GM12873 (cell line): ENCODE measurements at regions not wholly inside any gene's neighbourhood (a gene's known extent, or its start where the extent isn't known, plus 50 kb on each side); places are given as distances from the start of the nearest gene placed in this dataset.

Source experiments
- CTCF ChIP-seq: IDR thresholded peaks from 2 replicates; pipeline ENCODE4 v1.5.1; 2012; ENCODE audit warnings: low read depth, mild to moderate bottlenecking, moderate library complexity, low read length, control low read depth; ENCODE audit not compliant: insufficient read depth; ENCODE audit errors: missing control alignments

GRCh38 chr17:5913032-5913531 is 157.1 kb upstream of the WSCD1 start:
- no peak for TF ChIP-seq CTCF

GRCh38 chr17:5913641-5914040 is 156.5 kb upstream of the WSCD1 start:
- no peak for TF ChIP-seq CTCF

- TF ChIP-seq CTCF: no peak
Measured at GRCh38 chr17:5915337-5915736, 154.8 kb upstream of the WSCD1 start.

GRCh38 chr17:5919089-5919488 is 151.1 kb upstream of the WSCD1 start:
- TF ChIP-seq CTCF: no peak

GRCh38 chr17:5921512-5922282 is 148.5 kb upstream of the WSCD1 start:
- no peak for TF ChIP-seq CTCF

GRCh38 chr17:5922476-5922875 is 147.7 kb upstream of the WSCD1 start:
- no peak for TF ChIP-seq CTCF

GRCh38 chr17:5929721-5930120 is 140.5 kb upstream of the WSCD1 start:
- no peak for TF ChIP-seq CTCF
